Liver (tissue), 8 donors: ENCODE measurements at regions not wholly inside any gene's neighbourhood (a gene's known extent, or its start where the extent isn't known, plus 50 kb on each side); places are given as distances from the start of the nearest gene placed in this dataset.

ENCODE experiments used
- DNase-seq: peaks from one replicate; pipeline ENCODE4 v3.0.0-alpha.2; 2017; ENCODE audit warnings: low spot score
- H3K27ac ChIP-seq, 2 donors: one replicate each; pipeline ENCODE4 v1.7.0; 2013; ENCODE audit warnings: inconsistent platforms in 2 of 2, low read length in 2 of 2, control low read depth in 1 of 2, low read depth in 1 of 2, mild to moderate bottlenecking in 1 of 2
- H3K27me3 ChIP-seq, 4 donors: one replicate each; pipeline versions ENCODE4 v1.6.1 to v1.7.0; 2013; ENCODE audit warnings: low read length in 3 of 4, inconsistent platforms in 1 of 4, mild to moderate bottlenecking in 1 of 4, moderate library complexity in 1 of 4; ENCODE audit not compliant: control insufficient read depth in 4 of 4, insufficient read depth in 4 of 4
- H3K36me3 ChIP-seq, 4 donors: one replicate each; pipeline versions ENCODE4 v1.6.1 to v1.7.0; 2013; ENCODE audit warnings: low read length in 3 of 4, mild to moderate bottlenecking in 3 of 4, low read depth in 1 of 4, moderate library complexity in 1 of 4; ENCODE audit not compliant: control insufficient read depth in 4 of 4, insufficient read depth in 3 of 4
- H3K4me1 ChIP-seq, 4 donors: one replicate each; pipeline versions ENCODE4 v1.6.1 to v1.7.0; 2013; ENCODE audit warnings: low read length in 3 of 4, mild to moderate bottlenecking in 3 of 4, moderate library complexity in 1 of 4; ENCODE audit not compliant: control insufficient read depth in 4 of 4, insufficient read depth in 4 of 4
- H3K4me3 ChIP-seq, 3 donors: one replicate each; pipeline versions ENCODE4 v1.6.1 to v1.7.0; 2013; ENCODE audit warnings: low read length in 3 of 3, control low read depth in 1 of 3, low read depth in 1 of 3, mild to moderate bottlenecking in 1 of 3
- H3K9ac ChIP-seq, 2 donors: one replicate each; pipeline ENCODE4 v1.7.0; 2013; ENCODE audit warnings: low read length in 2 of 2, mild to moderate bottlenecking in 2 of 2, moderate library complexity in 2 of 2, control low read depth in 1 of 2, low read depth in 1 of 2
- H3K9me3 ChIP-seq, 4 donors: one replicate each; pipeline versions ENCODE4 v1.6.1 to v1.7.0; 2013; ENCODE audit warnings: low read length in 3 of 4; ENCODE audit not compliant: control insufficient read depth in 4 of 4
- EGR1 ChIP-seq, 2 donors: IDR thresholded peaks; 2 replicates each; pipeline ENCODE4 v1.6.1; 2016 to 2018; ENCODE audit warnings: antibody characterized with exemption in 2 of 2, low read depth in 2 of 2
- FOXA1 ChIP-seq: IDR thresholded peaks from 2 replicates; pipeline ENCODE4 v1.6.1; 2016; ENCODE audit warnings: antibody characterized with exemption
- FOXA2 ChIP-seq: IDR thresholded peaks from 2 replicates; pipeline ENCODE4 v1.6.1; 2016; ENCODE audit warnings: antibody characterized with exemption
- GABPA ChIP-seq, 2 donors: IDR thresholded peaks in 1 of 2; conservative IDR thresholded peaks in 1 of 2; 2 replicates each; pipeline ENCODE4 v1.6.1; 2016; ENCODE audit warnings: antibody characterized with exemption in 2 of 2, mild to moderate bottlenecking in 1 of 2, moderate library complexity in 1 of 2
- HNF4A ChIP-seq, 2 donors: conservative IDR thresholded peaks; 2 replicates each; pipeline ENCODE4 v1.6.1; 2016; ENCODE audit warnings: antibody characterized with exemption in 2 of 2, mild to moderate bottlenecking in 2 of 2
- HNF4G ChIP-seq: IDR thresholded peaks from 2 replicates; pipeline ENCODE4 v1.6.1; 2016; ENCODE audit warnings: antibody characterized with exemption
- JUND ChIP-seq, 2 donors: IDR thresholded peaks; 2 replicates each; pipeline ENCODE4 v1.6.1; 2016; ENCODE audit warnings: antibody characterized with exemption in 2 of 2
- NR2F2 ChIP-seq: IDR thresholded peaks from 2 replicates; pipeline ENCODE4 v1.6.1; 2016; ENCODE audit warnings: antibody characterized with exemption
- RAD21 ChIP-seq, 2 donors: IDR thresholded peaks; 2 replicates each; pipeline ENCODE4 v1.6.1; 2016; ENCODE audit warnings: antibody characterized with exemption in 2 of 2, mild to moderate bottlenecking in 2 of 2
- REST ChIP-seq: IDR thresholded peaks from 2 replicates; pipeline ENCODE4 v1.6.1; 2016; ENCODE audit warnings: antibody characterized with exemption, mild to moderate bottlenecking
- RXRA ChIP-seq, 2 donors: IDR thresholded peaks; 2 replicates each; pipeline ENCODE4 v1.6.1; 2017 to 2018; ENCODE audit warnings: antibody characterized with exemption in 2 of 2, mild to moderate bottlenecking in 1 of 2
- SP1 ChIP-seq: IDR thresholded peaks from 2 replicates; pipeline ENCODE4 v1.6.1; 2018; ENCODE audit warnings: antibody characterized with exemption, mild to moderate bottlenecking
- TAF1 ChIP-seq: conservative IDR thresholded peaks from 2 replicates; pipeline ENCODE4 v1.6.1; 2016; ENCODE audit warnings: antibody characterized with exemption, mild to moderate bottlenecking
- YY1 ChIP-seq: IDR thresholded peaks from 2 replicates; pipeline ENCODE4 v1.6.1; 2016; ENCODE audit warnings: antibody characterized with exemption, mild to moderate bottlenecking
- WGBS: extraction: QIAGEN DNeasy Blood & Tissue Kit; methylation state at CpG from one replicate; pipeline ENCODE4 v1.1.7; 2013; 5-methylcytosine and 5-hydroxymethylcytosine counted together
- TF ChIP-seq, protein P1 (sequence below): IDR thresholded peaks from 2 replicates; pipeline ENCODE4 v1.6.1; 2016; ENCODE audit warnings: antibody characterized with exemption
- TF ChIP-seq, protein P2 (sequence below): fragments of 150-350 bp; IDR thresholded peaks from 2 replicates; pipeline ENCODE4 v1.5.1; 2017; ENCODE audit warnings: improper control_type of control experiment, low read depth, low read length; ENCODE audit not compliant: missing input control
- TF ChIP-seq, protein P3 (sequence below): IDR thresholded peaks from 2 replicates; pipeline ENCODE4 v1.6.1; 2016; ENCODE audit warnings: antibody characterized with exemption
- TF ChIP-seq, protein P4 (sequence below): IDR thresholded peaks from 2 replicates; pipeline ENCODE4 v1.6.1; 2016; ENCODE audit warnings: antibody characterized with exemption
- donor health status: healthy.
- donor health status: healthy.
- donor health status: healthy.
- donor health status: healthy.
- donor health status: healthy.

GRCh38 chr5:93058309-93058708 is 522.7 kb downstream of the NR2F1-AS1 start:
- TF ChIP-seq FOXA2 (no peak), RAD21 (IDR thresholded peaks at IDR 0.05) (no peak), JUND (IDR thresholded peaks at IDR 0.05) (no peak)
- TF ChIP-seq, protein P1, sequence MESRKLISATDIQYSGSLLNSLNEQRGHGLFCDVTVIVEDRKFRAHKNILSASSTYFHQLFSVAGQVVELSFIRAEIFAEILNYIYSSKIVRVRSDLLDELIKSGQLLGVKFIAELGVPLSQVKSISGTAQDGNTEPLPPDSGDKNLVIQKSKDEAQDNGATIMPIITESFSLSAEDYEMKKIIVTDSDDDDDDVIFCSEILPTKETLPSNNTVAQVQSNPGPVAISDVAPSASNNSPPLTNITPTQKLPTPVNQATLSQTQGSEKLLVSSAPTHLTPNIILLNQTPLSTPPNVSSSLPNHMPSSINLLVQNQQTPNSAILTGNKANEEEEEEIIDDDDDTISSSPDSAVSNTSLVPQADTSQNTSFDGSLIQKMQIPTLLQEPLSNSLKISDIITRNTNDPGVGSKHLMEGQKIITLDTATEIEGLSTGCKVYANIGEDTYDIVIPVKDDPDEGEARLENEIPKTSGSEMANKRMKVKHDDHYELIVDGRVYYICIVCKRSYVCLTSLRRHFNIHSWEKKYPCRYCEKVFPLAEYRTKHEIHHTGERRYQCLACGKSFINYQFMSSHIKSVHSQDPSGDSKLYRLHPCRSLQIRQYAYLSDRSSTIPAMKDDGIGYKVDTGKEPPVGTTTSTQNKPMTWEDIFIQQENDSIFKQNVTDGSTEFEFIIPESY: no peak
- TF ChIP-seq, protein P2, sequence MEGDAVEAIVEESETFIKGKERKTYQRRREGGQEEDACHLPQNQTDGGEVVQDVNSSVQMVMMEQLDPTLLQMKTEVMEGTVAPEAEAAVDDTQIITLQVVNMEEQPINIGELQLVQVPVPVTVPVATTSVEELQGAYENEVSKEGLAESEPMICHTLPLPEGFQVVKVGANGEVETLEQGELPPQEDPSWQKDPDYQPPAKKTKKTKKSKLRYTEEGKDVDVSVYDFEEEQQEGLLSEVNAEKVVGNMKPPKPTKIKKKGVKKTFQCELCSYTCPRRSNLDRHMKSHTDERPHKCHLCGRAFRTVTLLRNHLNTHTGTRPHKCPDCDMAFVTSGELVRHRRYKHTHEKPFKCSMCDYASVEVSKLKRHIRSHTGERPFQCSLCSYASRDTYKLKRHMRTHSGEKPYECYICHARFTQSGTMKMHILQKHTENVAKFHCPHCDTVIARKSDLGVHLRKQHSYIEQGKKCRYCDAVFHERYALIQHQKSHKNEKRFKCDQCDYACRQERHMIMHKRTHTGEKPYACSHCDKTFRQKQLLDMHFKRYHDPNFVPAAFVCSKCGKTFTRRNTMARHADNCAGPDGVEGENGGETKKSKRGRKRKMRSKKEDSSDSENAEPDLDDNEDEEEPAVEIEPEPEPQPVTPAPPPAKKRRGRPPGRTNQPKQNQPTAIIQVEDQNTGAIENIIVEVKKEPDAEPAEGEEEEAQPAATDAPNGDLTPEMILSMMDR: no peak
- Histone ChIP-seq H3K27me3 (no peaks in the 10 kb centered on the region), H3K27ac (no peak overlapping the region)

DNA sequence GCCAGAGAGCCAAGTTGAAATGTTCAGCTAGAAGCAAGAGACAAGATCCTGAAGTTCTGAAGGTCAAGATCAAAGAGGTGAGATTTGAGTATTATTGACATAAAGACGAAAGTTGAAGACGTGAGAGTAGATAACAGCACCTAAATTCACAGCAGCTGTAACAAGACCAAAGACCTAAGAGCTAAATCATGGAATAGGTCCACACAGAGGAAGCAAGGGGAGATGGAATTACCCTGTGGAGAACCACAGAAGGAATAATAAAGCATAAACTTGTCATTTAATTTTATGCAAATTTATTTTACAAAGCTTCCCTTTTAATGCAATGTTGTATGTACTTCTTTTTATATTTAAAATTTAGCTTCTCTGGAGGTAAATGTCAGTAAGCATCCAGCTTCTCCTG is 523.7 kb downstream of the NR2F1-AS1 start:
- H3K36me3 ChIP-seq: no peaks in the 10 kb centered on the region
- H3K9ac ChIP-seq: no peak overlapping the region
- no peak for DNase-seq
- no peaks in the 10 kb centered on the region for H3K4me1 ChIP-seq
- no peak for TF ChIP-seq RAD21 (IDR thresholded peaks at IDR 0.05)
- no peak for TF ChIP-seq RXRA (IDR thresholded peaks at IDR 0.05)
- TF ChIP-seq NR2F2: no peak
- no peak for TF ChIP-seq JUND (IDR thresholded peaks at IDR 0.05)
- no peak for TF ChIP-seq EGR1 (IDR thresholded peaks at IDR 0.05; ENCODE audit: low read depth in 2 of 2)
- no peak for TF ChIP-seq SP1
- TF ChIP-seq, protein P1: no peak
- TF ChIP-seq YY1: no peak
- no peak for TF ChIP-seq HNF4A (conservative IDR thresholded peaks at IDR 0.05)
- TF ChIP-seq FOXA2: no peak
- no peak for TF ChIP-seq HNF4G
- TF ChIP-seq REST: no peak
- no peak for TF ChIP-seq TAF1
- TF ChIP-seq, protein P3, sequence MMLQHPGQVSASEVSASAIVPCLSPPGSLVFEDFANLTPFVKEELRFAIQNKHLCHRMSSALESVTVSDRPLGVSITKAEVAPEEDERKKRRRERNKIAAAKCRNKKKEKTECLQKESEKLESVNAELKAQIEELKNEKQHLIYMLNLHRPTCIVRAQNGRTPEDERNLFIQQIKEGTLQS: no peak
- no peak for TF ChIP-seq FOXA1
- TF ChIP-seq GABPA (IDR thresholded peaks at IDR 0.05 in 1 of 2, conservative IDR thresholded peaks at IDR 0.05 in 1 of 2): no peak
- TF ChIP-seq, protein P4, sequence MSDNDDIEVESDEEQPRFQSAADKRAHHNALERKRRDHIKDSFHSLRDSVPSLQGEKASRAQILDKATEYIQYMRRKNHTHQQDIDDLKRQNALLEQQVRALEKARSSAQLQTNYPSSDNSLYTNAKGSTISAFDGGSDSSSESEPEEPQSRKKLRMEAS: no peak
- TF ChIP-seq, protein P2: no peak
- H3K27ac ChIP-seq: no peak overlapping the region
- 45% methylated on average over 2 of the region's 2 CpGs for WGBS
- no peaks in the 10 kb centered on the region for H3K9me3 ChIP-seq
- no peaks in the 10 kb centered on the region for H3K27me3 ChIP-seq
- H3K4me3 ChIP-seq: no peak overlapping the region

More at GRCh38 chr5:93058309-93058708, 522.7 kb downstream of the NR2F1-AS1 start:
- Histone ChIP-seq H3K36me3 (no peaks in the 10 kb centered on the region), H3K9ac (no peak overlapping the region), H3K4me3 (no peak overlapping the region), H3K4me1 (no peaks in the 10 kb centered on the region), H3K9me3 (no peaks in the 10 kb centered on the region)
- no peak for DNase-seq
